ENCODE measurements at regions not wholly inside any gene's neighbourhood (a gene's known extent, or its start where the extent isn't known, plus 50 kb on each side); places are given as distances from the start of the nearest gene placed in this dataset.

- TF ChIP-seq CTCF (IDR thresholded peaks at IDR 0.05; ENCODE audit: low read depth, low read length, missing control alignments) = no peak
- DNase-seq (ENCODE audit: extremely low read depth, low read depth) = no peak
- H3K4me3 ChIP-seq (replicated peaks; ENCODE audit: low read depth, low read length) = no peak overlapping the region
Measured at GRCh38 chr7:98687111-98687751, 70.1 kb downstream of the NPTX2 start.

GRCh38 chr7:98691619-98692018, 74.5 kb downstream of the NPTX2 start:
- DNase-seq (ENCODE audit: extremely low read depth, low read depth) = no peak
- TF ChIP-seq CTCF (IDR thresholded peaks at IDR 0.05; ENCODE audit: low read depth, low read length, missing control alignments) = no peak
- no peak overlapping the region for H3K4me3 ChIP-seq (replicated peaks; ENCODE audit: low read depth, low read length)

GRCh38 chr7:98697083-98697482, 80.0 kb downstream of the NPTX2 start:
- DNase-seq (ENCODE audit: extremely low read depth, low read depth) = no peak
- no peak for TF ChIP-seq CTCF (IDR thresholded peaks at IDR 0.05; ENCODE audit: low read depth, low read length, missing control alignments)
- H3K4me3 ChIP-seq (replicated peaks; ENCODE audit: low read depth, low read length) = no peak overlapping the region

- H3K4me3 ChIP-seq (replicated peaks; ENCODE audit: low read depth, low read length) = no peak overlapping the region
- DNase-seq (ENCODE audit: extremely low read depth, low read depth) = no peak
- TF ChIP-seq CTCF (IDR thresholded peaks at IDR 0.05; ENCODE audit: low read depth, low read length, missing control alignments) = no peak
Measured at GRCh38 chr7:98697485-98698240, 80.6 kb downstream of the NPTX2 start.

GRCh38 chr7:98698976-98699375, 81.9 kb downstream of the NPTX2 start:
- DNase-seq (ENCODE audit: extremely low read depth, low read depth) = no peak
- no peak overlapping the region for H3K4me3 ChIP-seq (replicated peaks; ENCODE audit: low read depth, low read length)
- no peak for TF ChIP-seq CTCF (IDR thresholded peaks at IDR 0.05; ENCODE audit: low read depth, low read length, missing control alignments)

GRCh38 chr7:98700533-98700932, 83.4 kb downstream of the NPTX2 start:
- TF ChIP-seq CTCF (IDR thresholded peaks at IDR 0.05; ENCODE audit: low read depth, low read length, missing control alignments) = no peak
- no peak overlapping the region for H3K4me3 ChIP-seq (replicated peaks; ENCODE audit: low read depth, low read length)
- DNase-seq (ENCODE audit: extremely low read depth, low read depth) = no peak
